AG04450 (cell line): ENCODE measurements at regions not wholly inside any gene's neighbourhood (a gene's known extent, or its start where the extent isn't known, plus 50 kb on each side); places are given as distances from the start of the nearest gene placed in this dataset.

Experiments used
- CTCF ChIA-PET: fragments of 300-600, 350-600 bp; formaldehyde crosslinking; extraction: SDS; loops from one replicate; lab custom pipeline; 2022; ENCODE audit warnings: antibody characterized with exemption, inconsistent platforms; lab: Charles Lee
- POLR2A ChIA-PET: fragments of 350-600 bp; formaldehyde crosslinking; extraction: SDS; loops from one replicate; lab custom pipeline; 2021; ENCODE audit warnings: antibody characterized with exemption, inconsistent platforms; lab: Yijun Ruan, JAX
- DNase-seq: peaks from one replicate; pipeline ENCODE4 v3.0.0-alpha.2; 2011; ENCODE audit warnings: low read depth, low spot score
- H3K27ac ChIP-seq: one replicate; pipeline ENCODE4 v1.5.1; 2012; ENCODE audit warnings: low read depth, low read length, control low read depth
- H3K27me3 ChIP-seq: one replicate; pipeline ENCODE4 v1.6.0; 2012; ENCODE audit warnings: low read length; ENCODE audit not compliant: control insufficient read depth, insufficient read depth
- H3K4me3 ChIP-seq: 2 replicates; pipeline ENCODE4 v1.5.1; 2011; ENCODE audit warnings: mild to moderate bottlenecking, low read depth, low read length, control low read depth
- H3K9me3 ChIP-seq: 2 replicates; pipeline ENCODE4 v1.5.1; 2012; ENCODE audit warnings: low read length; ENCODE audit not compliant: control insufficient read depth, insufficient read depth
- TF ChIP-seq, protein P1 (sequence below): IDR thresholded peaks from 2 replicates; pipeline ENCODE4 v1.5.1; 2011; ENCODE audit warnings: low read depth, low read length, control low read depth, inconsistent platforms

DNA sequence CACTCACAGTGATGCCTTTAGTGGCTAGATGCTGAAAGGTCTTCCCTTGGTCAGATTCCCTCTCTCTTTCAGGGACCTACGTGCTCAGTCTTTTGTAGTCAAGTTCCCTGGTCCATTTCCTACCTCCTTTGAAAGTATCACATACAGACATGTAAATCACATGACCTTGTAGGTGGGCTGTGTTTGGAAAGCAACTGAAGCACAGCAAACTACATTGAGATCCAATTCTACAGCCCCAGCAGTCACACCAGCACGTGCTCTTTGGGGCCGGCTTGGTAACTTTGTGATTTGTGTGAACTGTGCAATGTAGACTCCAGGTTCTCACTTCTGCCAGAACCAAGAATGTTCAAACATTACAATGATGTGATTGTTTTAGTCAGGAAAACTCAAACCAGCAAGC, 89.7 kb upstream of the PLPP4 start:
- ChIA-PET POLR2A (no interaction called here), CTCF (no interaction called here)
- no peak for DNase-seq
- no peak overlapping the region for H3K27ac ChIP-seq
- no peaks in the 10 kb centered on the region for H3K27me3 ChIP-seq
- no peak overlapping the region for H3K4me3 ChIP-seq
- H3K9me3 ChIP-seq = peaks cover 24% of the 10 kb centered on the region; the same call in 1 of the 2 replicates
- TF ChIP-seq, protein P1, sequence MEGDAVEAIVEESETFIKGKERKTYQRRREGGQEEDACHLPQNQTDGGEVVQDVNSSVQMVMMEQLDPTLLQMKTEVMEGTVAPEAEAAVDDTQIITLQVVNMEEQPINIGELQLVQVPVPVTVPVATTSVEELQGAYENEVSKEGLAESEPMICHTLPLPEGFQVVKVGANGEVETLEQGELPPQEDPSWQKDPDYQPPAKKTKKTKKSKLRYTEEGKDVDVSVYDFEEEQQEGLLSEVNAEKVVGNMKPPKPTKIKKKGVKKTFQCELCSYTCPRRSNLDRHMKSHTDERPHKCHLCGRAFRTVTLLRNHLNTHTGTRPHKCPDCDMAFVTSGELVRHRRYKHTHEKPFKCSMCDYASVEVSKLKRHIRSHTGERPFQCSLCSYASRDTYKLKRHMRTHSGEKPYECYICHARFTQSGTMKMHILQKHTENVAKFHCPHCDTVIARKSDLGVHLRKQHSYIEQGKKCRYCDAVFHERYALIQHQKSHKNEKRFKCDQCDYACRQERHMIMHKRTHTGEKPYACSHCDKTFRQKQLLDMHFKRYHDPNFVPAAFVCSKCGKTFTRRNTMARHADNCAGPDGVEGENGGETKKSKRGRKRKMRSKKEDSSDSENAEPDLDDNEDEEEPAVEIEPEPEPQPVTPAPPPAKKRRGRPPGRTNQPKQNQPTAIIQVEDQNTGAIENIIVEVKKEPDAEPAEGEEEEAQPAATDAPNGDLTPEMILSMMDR = no peak

DNA sequence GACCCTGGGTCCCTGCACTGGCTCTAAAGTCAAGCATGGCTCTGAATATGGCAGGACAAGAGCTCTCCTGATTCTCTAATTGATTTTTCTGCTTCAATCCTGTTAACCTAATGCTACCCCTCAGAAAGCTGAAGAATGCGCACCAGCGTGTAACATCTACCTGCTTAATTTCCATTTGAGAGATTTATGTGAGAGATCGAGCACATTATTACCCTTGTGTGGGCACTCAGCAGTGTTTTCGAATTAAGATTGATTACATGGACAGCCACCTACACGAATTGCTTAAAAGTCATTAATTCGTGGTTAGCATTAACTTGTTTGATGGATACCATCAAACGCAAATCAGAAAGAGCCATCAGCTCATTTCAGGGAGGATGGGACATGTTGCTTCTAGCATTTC, 88.7 kb upstream of the PLPP4 start:
- CTCF ChIA-PET = no interaction called here

DNA sequence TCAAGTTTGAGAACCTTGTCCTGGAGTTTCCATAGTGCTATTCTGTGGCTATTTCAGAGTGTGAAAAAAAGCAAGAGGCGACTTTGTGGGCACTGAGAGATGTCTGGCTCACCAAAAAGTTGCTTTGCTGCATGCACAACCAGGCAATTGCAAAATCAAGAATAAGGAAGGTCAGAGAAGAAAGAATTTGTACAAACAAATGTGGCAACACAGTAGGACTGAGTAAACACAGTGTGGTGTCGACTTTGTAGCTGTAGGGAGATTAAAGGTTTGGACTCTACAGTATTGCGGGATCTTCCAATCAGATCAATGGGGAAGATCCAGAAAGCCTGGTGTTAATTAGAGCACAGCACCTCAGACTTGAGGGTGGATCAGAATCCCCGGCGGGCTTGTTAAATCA, 88.1 kb upstream of the PLPP4 start:
- no peak overlapping the region for H3K27ac ChIP-seq
- H3K27me3 ChIP-seq = no peaks in the 10 kb centered on the region
- H3K4me3 ChIP-seq = no peak overlapping the region
- H3K9me3 ChIP-seq = peaks cover 28% of the 10 kb centered on the region; the same call in 1 of the 2 replicates
- ChIA-PET CTCF (no interaction called here), POLR2A (no interaction called here)
- no peak for DNase-seq
- TF ChIP-seq, protein P1 = no peak

More for the DNA sequence above, 88.7 kb upstream of the PLPP4 start:
- H3K27me3 ChIP-seq = no peaks in the 10 kb centered on the region
- peaks cover 28% of the 10 kb centered on the region; the same call in 1 of the 2 replicates for H3K9me3 ChIP-seq
- H3K27ac ChIP-seq = no peak overlapping the region
- POLR2A ChIA-PET = no interaction called here
- TF ChIP-seq, protein P1 = no peak
- H3K4me3 ChIP-seq = no peak overlapping the region
- DNase-seq = no peak

DNA sequence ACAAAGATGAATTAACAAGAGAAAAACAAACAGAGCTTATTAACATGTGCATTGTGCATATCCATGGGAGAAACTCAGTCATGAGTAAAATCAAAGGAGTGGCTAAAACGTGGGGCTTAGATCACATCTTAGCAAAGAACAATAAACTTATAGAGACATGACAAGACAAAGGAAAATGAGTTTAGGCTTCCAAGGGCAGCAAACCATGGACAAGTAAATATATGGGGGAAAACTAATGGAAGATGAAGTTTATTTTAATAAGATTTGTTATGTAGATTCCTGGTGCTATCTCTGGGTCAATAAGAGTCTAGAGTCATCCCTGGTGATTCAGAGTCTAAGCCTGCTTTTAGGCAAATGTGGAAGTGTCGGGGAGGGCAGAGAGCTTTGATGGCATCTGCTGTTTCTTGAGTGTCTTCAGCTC, 87.2 kb upstream of the PLPP4 start:
- Histone ChIP-seq H3K9me3 (peaks cover 25% of the 10 kb centered on the region; the same call in 1 of the 2 replicates), H3K27me3 (no peaks in the 10 kb centered on the region), H3K4me3 (no peak overlapping the region), H3K27ac (no peak overlapping the region)
- TF ChIP-seq, protein P1 = no peak
- ChIA-PET POLR2A (no interaction called here), CTCF (no interaction called here)
- DNase-seq = no peak

DNA sequence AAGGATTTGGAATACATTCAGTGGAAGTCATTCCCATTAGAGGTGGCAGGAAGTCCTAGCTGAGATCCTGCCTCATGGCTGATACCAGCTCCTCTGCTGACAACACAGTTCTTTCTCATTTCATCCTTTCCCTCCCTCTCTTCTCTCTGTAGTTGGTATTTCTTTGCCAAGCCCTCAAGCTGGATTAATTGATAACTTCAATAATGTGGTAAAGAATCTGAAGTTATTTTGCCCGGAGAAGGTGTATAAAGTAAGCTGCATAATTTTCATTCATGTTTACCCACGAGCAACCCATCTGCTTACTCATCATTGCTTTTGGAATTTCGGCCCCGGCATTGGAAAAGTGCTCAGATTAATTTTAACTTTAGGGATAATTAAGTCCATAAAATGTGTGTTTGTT, 85.2 kb upstream of the PLPP4 start:
- ChIA-PET POLR2A (no interaction called here), CTCF (no interaction called here)
- Histone ChIP-seq H3K27ac (no peak overlapping the region), H3K27me3 (no peaks in the 10 kb centered on the region), H3K4me3 (no peak overlapping the region), H3K9me3 (peaks cover 22% of the 10 kb centered on the region)
- DNase-seq = no peak
- TF ChIP-seq, protein P1 = no peak
